H1 (cell line): ENCODE measurements at regions not wholly inside any gene's neighbourhood (a gene's known extent, or its start where the extent isn't known, plus 50 kb on each side); places are given as distances from the start of the nearest gene placed in this dataset.

ENCODE experiments used
- CTCF ChIA-PET: fragments of 300-600 bp; sonication (Branson Sonifier 250); formaldehyde crosslinking; loops from one replicate; lab custom pipeline; 2021; ENCODE audit not compliant: partially characterized antibody; lab: Charles Lee
- POLR2A ChIA-PET: fragments of 300-600 bp; sonication (Branson Sonifier 250); formaldehyde crosslinking; loops from one replicate; lab custom pipeline; 2021; ENCODE audit warnings: inconsistent platforms; ENCODE audit not compliant: partially characterized antibody; lab: Charles Lee
- DNase-seq, 2 experiments: peaks; one replicate each; pipeline versions ENCODE4 v3.0.0 to v3.0.0-alpha.2; 2010 to 2022; ENCODE audit warnings: low spot score in 2 of 2, low read depth in 1 of 2, mixed read lengths in 1 of 2
- FAIRE-seq: peaks from 2 replicates; lab custom pipeline; 2011; peaks lifted over from hg19 to GRCh38; lab: Jason Lieb, UNC
- H2AFZ ChIP-seq: 2 replicates; pipeline ENCODE4 v1.8.1; 2012; ENCODE audit warnings: low read length, inconsistent platforms
- H2AK5ac ChIP-seq: 2 replicates; pipeline ENCODE4 v1.6.1; 2013; ENCODE audit warnings: low read depth, low read length
- H2BK120ac ChIP-seq: replicated peaks from 2 replicates; pipeline ENCODE3; 2013; ENCODE audit warnings: low read depth, low read length, inconsistent platforms
- H2BK12ac ChIP-seq: 2 replicates; pipeline ENCODE4 v1.6.1; 2013; ENCODE audit warnings: low read depth, low read length
- H2BK15ac ChIP-seq: 2 replicates; pipeline ENCODE4 v1.6.1; 2013; ENCODE audit warnings: low read length
- H2BK20ac ChIP-seq: 2 replicates; pipeline ENCODE4 v1.6.1; 2013; ENCODE audit warnings: low read length
- H2BK5ac ChIP-seq: 2 replicates; pipeline ENCODE4 v1.6.1; 2013; ENCODE audit warnings: low read depth, low read length
- H3K14ac ChIP-seq: 2 replicates; pipeline ENCODE4 v1.6.1; 2013; ENCODE audit warnings: inconsistent platforms; ENCODE audit not compliant: insufficient read length
- H3K18ac ChIP-seq: 2 replicates; pipeline ENCODE4 v1.6.1; 2013; ENCODE audit warnings: low read length; ENCODE audit errors: extremely low read depth
- H3K23ac ChIP-seq: 2 replicates; pipeline ENCODE4 v1.6.1; 2013; ENCODE audit warnings: inconsistent platforms; ENCODE audit not compliant: insufficient read length
- H3K23me2 ChIP-seq: 2 replicates; pipeline ENCODE4 v1.6.1; 2013; ENCODE audit warnings: low read depth, low read length
- H3K27ac ChIP-seq: 2 replicates; pipeline ENCODE4 v1.6.1; 2011; ENCODE audit warnings: low read depth, low read length, inconsistent platforms
- H3K27me3 ChIP-seq, 4 experiments: replicated peaks in 1 of 4; 1 replicate in 1 of 4; 2 replicates in 3 of 4; pipeline versions ENCODE4 v1.6.1 to v1.8.1; 2011 to 2013; ENCODE audit warnings: low read length in 3 of 4, mild to moderate bottlenecking in 3 of 4, inconsistent platforms in 2 of 4, mixed read lengths in 2 of 4, moderate library complexity in 1 of 4; ENCODE audit not compliant: control insufficient read depth in 3 of 4, insufficient read depth in 3 of 4; ENCODE audit errors: extremely low read depth in 1 of 4
- H3K36me3 ChIP-seq, 4 experiments: 2 replicates each; pipeline versions ENCODE4 v1.6.1 to v1.8.1; 2011 to 2013; ENCODE audit warnings: mild to moderate bottlenecking in 4 of 4, low read length in 3 of 4, moderate library complexity in 2 of 4, control low read depth in 1 of 4, inconsistent platforms in 1 of 4; ENCODE audit not compliant: insufficient read depth in 4 of 4, control insufficient read depth in 2 of 4
- H3K4ac ChIP-seq: replicated peaks from 2 replicates; pipeline ENCODE3; 2013; ENCODE audit warnings: low read length, low read depth, mixed read lengths, inconsistent platforms; ENCODE audit not compliant: insufficient read length
- H3K4me1 ChIP-seq, 4 experiments: replicated peaks in 1 of 4; 1 replicate in 1 of 4; 2 replicates in 3 of 4; pipeline versions ENCODE4 v1.6.1 to v1.8.1; 2011 to 2013; ENCODE audit warnings: low read length in 3 of 4, inconsistent platforms in 2 of 4, mixed read lengths in 1 of 4; ENCODE audit not compliant: insufficient read depth in 4 of 4, control insufficient read depth in 3 of 4
- H3K4me2 ChIP-seq, 2 experiments: 2 replicates each; pipeline versions ENCODE4 v1.6.1 to v1.8.1; 2011 to 2013; ENCODE audit warnings: low read depth in 2 of 2, low read length in 2 of 2, control low read depth in 1 of 2, inconsistent platforms in 1 of 2, mild to moderate bottlenecking in 1 of 2; ENCODE audit not compliant: insufficient read depth in 1 of 2
- H3K4me3 ChIP-seq, 4 experiments: fragments of 200-600, 300-600 bp in 1 of 4; sonication (generic), shearing (Covaris generic), sonication (Bioruptor Twin) in 1 of 4; 2 replicates each; pipeline versions ENCODE4 v1.5.1 to v1.8.1; 2011 to 2016; ENCODE audit warnings: low read length in 4 of 4, low read depth in 3 of 4, control low read depth in 2 of 4, inconsistent platforms in 2 of 4, mild to moderate bottlenecking in 2 of 4, mixed read lengths in 1 of 4, moderate library complexity in 1 of 4; ENCODE audit not compliant: insufficient read depth in 2 of 4; ENCODE audit errors: extremely low read depth in 1 of 4
- H3K56ac ChIP-seq: replicated peaks from 2 replicates; pipeline ENCODE3; 2013; ENCODE audit warnings: low read depth, mild to moderate bottlenecking, mixed read lengths, low read length, inconsistent platforms; ENCODE audit not compliant: insufficient read length
- H3K79me1 ChIP-seq: 2 replicates; pipeline ENCODE4 v1.6.1; 2013; ENCODE audit warnings: low read depth, low read length, control low read depth
- H3K79me2 ChIP-seq, 2 experiments: 2 replicates each; pipeline versions ENCODE4 v1.6.1 to v1.8.1; 2012 to 2013; ENCODE audit warnings: low read length in 2 of 2, mild to moderate bottlenecking in 2 of 2, inconsistent platforms in 1 of 2; ENCODE audit not compliant: insufficient read depth in 2 of 2, control insufficient read depth in 1 of 2
- H3K9ac ChIP-seq, 4 experiments: replicated peaks in 1 of 4; 1 replicate in 1 of 4; 2 replicates in 3 of 4; pipeline versions ENCODE4 v1.6.1 to v1.8.1; 2011 to 2013; ENCODE audit warnings: low read depth in 3 of 4, low read length in 3 of 4, control low read depth in 2 of 4, mild to moderate bottlenecking in 2 of 4, moderate library complexity in 2 of 4, inconsistent platforms in 1 of 4; ENCODE audit errors: extremely low read depth in 1 of 4
- H3K9me3 ChIP-seq, 2 experiments: 2 replicates each; pipeline versions ENCODE4 v1.6.1 to v1.8.1; 2012 to 2013; ENCODE audit warnings: mild to moderate bottlenecking in 2 of 2, moderate library complexity in 2 of 2, control low read depth in 1 of 2, inconsistent platforms in 1 of 2, low read depth in 1 of 2, low read length in 1 of 2, mixed read lengths in 1 of 2; ENCODE audit not compliant: insufficient read depth in 2 of 2
- H4K20me1 ChIP-seq, 2 experiments: replicated peaks in 1 of 2; 2 replicates each; pipeline versions ENCODE3 to v1.8.1; 2011 to 2013; ENCODE audit warnings: inconsistent platforms in 2 of 2, low read length in 2 of 2, mild to moderate bottlenecking in 1 of 2; ENCODE audit not compliant: insufficient read depth in 2 of 2, control insufficient read depth in 1 of 2
- H4K5ac ChIP-seq: 2 replicates; pipeline ENCODE4 v1.6.1; 2013; ENCODE audit warnings: low read length, low read depth, mixed read lengths, inconsistent platforms; ENCODE audit not compliant: insufficient read length
- H4K8ac ChIP-seq: 2 replicates; pipeline ENCODE4 v1.8.0; 2013; ENCODE audit warnings: mild to moderate bottlenecking, moderate library complexity, low read length, inconsistent platforms; ENCODE audit not compliant: insufficient read depth; ENCODE audit errors: extremely low read depth
- H4K91ac ChIP-seq: replicated peaks from 2 replicates; pipeline ENCODE3; 2013; ENCODE audit warnings: low read length, mixed read lengths, inconsistent platforms; ENCODE audit not compliant: insufficient read length
- EP300 ChIP-seq, 2 experiments: IDR thresholded peaks; 1 replicate in 1 of 2; 2 replicates in 1 of 2; pipeline ENCODE4 v1.6.1; 2011 to 2012; ENCODE audit warnings: low read depth in 2 of 2, low read length in 2 of 2, mild to moderate bottlenecking in 2 of 2, borderline replicate concordance in 1 of 2, inconsistent platforms in 1 of 2, moderate library complexity in 1 of 2
- GTF2F1 ChIP-seq: IDR thresholded peaks from 2 replicates; pipeline ENCODE4 v1.6.1; 2012; ENCODE audit warnings: low read depth, low read length, improper control_type of control experiment, borderline replicate concordance
- JUND ChIP-seq: IDR thresholded peaks from 2 replicates; pipeline ENCODE4 v1.6.1; 2011; ENCODE audit warnings: mild to moderate bottlenecking, improper control_type of control experiment, low read length
- RXRA ChIP-seq: IDR thresholded peaks from 2 replicates; pipeline ENCODE4 v1.6.1; 2011; ENCODE audit warnings: low read depth, mild to moderate bottlenecking, low read length, moderate library complexity; ENCODE audit not compliant: insufficient read depth
- SP4 ChIP-seq: IDR thresholded peaks from 2 replicates; pipeline ENCODE4 v1.6.1; 2012; ENCODE audit warnings: low read length, inconsistent platforms
- TCF12 ChIP-seq: IDR thresholded peaks from 2 replicates; pipeline ENCODE4 v1.6.1; 2011; ENCODE audit warnings: low read depth, mild to moderate bottlenecking, low read length
- WGBS, 2 experiments: shearing (Covaris generic) in 1 of 2; methylation state at CpG; one replicate each; pipeline versions ENCODE4 v1.1.6 to v1.1.7; 2013 to 2015; ENCODE audit warnings: low lambda C conversion rate in 2 of 2, mixed read lengths in 2 of 2, inconsistent platforms in 1 of 2, low coverage in 1 of 2, missing lambda C conversion rate in 1 of 2; ENCODE audit not compliant: insufficient replicate concordance in 2 of 2, insufficient coverage in 1 of 2, insufficient read length in 1 of 2; ENCODE audit errors: extremely low coverage in 1 of 2, missing lambda C conversion rate in 1 of 2; 5-methylcytosine and 5-hydroxymethylcytosine counted together

DNA sequence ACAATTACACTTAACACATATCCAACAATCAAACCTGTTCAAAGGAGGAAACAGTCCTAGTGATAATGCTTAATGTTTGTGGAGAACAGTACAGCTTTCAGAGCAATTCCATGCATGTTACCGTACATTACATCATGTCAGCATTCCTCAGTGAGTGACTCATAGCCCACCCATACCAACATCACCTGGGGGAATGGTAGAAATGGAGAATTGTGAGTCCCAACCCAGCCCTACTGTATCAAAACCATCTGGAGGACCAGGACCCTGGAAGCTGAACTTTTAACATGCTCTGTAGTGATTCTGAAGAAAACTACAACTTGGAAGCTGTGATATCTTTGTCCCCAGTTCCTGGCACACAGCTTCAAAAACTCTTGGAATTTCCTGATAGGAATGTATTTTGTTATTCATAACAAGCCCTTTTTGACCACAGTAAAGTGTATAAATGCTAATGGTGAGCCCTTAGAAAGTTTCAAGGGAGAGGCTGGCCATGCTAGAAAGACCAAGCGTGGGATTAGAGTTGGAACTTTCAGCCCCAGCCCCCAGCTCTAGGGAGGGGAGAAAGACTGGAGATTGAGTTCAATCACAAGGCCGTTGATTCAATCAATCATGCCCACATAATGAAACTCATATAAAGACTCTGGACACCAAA is 301.1 kb downstream of the BUD13 start:
- Histone ChIP-seq H3K23me2 (no peaks in the 10 kb centered on the region; the same call in 1 of the 2 replicates), H2BK15ac (no peak overlapping the region), H3K36me3 (0 out of 8 replicates have a peak, but pooled peaks cover 0 to 3% (median 0%) of the 10 kb centered on the region in 4 experiments), H2BK5ac (no peak overlapping the region), H3K4me1 (peaks cover 2 to 8% (median 7%) of the 10 kb centered on the region in 4 experiments; a peak in 5 of 7 replicates), H2BK20ac (no peak overlapping the region), H4K5ac (no peak overlapping the region), H2BK12ac (no peak overlapping the region), H3K4ac (no peak overlapping the region), H3K9ac (no peak overlapping the region), H2AFZ (no peak overlapping the region), H2BK120ac (no peak overlapping the region), H3K27ac (no peak overlapping the region), H3K23ac (no peak overlapping the region), H3K79me1 (no peaks in the 10 kb centered on the region), H3K27me3 (no peaks in the 10 kb centered on the region; a peak in 1 of 7 replicates), H2AK5ac (no peak overlapping the region), H3K56ac (no peak overlapping the region), H3K14ac (no peak overlapping the region), H4K20me1 (no peaks in the 10 kb centered on the region), H3K18ac (no peak overlapping the region), H3K4me2 (no peak overlapping the region), H3K9me3 (peaks cover 2 to 12% of the 10 kb centered on the region in 2 experiments; a peak in 3 of 4 replicates), H4K91ac (no peak overlapping the region), H3K4me3 (no peak overlapping the region), H4K8ac (no peak overlapping the region), H3K79me2 (no peaks in the 10 kb centered on the region)
- 88% methylated on average over 3 of the region's 3 CpGs; no CpG with 5 or more reads in 1 of the 2 experiments for WGBS, 2 experiments
- CTCF ChIA-PET = interaction anchor here (1.0 to 2.5 kb wide), 8 partner anchors 10 to 260 kb away, joined by 3 to 15 read pairs (median 4); no protein-coding TSS in a partner anchor
- no peak for DNase-seq
- no peak for FAIRE-seq
- TF ChIP-seq RXRA = no peak
- no peak for TF ChIP-seq EP300 (IDR thresholded peaks at IDR 0.05; ENCODE audit: borderline replicate concordance in 1 of 2, low read depth in 2 of 2, low read length in 2 of 2)
- no peak for TF ChIP-seq SP4
- no peak for TF ChIP-seq TCF12
- TF ChIP-seq GTF2F1 = no peak
- 0 out of 2 replicates have a peak, but pooled peaks have one; percentile 23 for TF ChIP-seq JUND
- POLR2A ChIA-PET = no interaction called here
